ENCODE measurements at regions not wholly inside any gene's neighbourhood (a gene's known extent, or its start where the extent isn't known, plus 50 kb on each side); places are given as distances from the start of the nearest gene placed in this dataset.

DNA sequence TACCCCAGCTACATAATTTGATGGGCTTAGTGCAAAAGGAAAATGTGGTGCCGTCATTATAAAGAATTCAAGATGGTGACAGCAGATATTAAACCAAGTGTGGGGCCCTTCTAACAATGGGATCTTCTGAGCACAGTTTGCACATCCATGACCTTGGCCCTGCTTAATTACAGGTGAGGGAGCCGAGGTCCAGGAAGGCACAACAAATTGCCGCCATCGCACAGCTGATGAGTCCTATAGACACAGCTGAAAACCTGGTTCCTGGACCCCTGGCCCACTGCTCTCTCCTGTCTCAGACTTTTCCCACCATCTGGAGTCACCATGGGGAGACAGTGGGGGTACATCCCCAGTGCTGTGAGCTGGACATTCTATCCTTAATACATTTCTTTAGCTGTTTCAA is 95.8 kb upstream of the MAP4K3 start:
- TF ChIP-seq, protein P1, sequence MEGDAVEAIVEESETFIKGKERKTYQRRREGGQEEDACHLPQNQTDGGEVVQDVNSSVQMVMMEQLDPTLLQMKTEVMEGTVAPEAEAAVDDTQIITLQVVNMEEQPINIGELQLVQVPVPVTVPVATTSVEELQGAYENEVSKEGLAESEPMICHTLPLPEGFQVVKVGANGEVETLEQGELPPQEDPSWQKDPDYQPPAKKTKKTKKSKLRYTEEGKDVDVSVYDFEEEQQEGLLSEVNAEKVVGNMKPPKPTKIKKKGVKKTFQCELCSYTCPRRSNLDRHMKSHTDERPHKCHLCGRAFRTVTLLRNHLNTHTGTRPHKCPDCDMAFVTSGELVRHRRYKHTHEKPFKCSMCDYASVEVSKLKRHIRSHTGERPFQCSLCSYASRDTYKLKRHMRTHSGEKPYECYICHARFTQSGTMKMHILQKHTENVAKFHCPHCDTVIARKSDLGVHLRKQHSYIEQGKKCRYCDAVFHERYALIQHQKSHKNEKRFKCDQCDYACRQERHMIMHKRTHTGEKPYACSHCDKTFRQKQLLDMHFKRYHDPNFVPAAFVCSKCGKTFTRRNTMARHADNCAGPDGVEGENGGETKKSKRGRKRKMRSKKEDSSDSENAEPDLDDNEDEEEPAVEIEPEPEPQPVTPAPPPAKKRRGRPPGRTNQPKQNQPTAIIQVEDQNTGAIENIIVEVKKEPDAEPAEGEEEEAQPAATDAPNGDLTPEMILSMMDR (conservative IDR thresholded peaks at IDR 0.05; ENCODE audit: low read length): no peak
- TF ChIP-seq EZH2phosphoT487 (IDR thresholded peaks at IDR 0.05; ENCODE audit: borderline replicate concordance): no peak
- Histone ChIP-seq H3F3A (ENCODE audit: low read depth) (no peaks in the 10 kb centered on the region), H3K79me2 (ENCODE audit: insufficient read depth, low read length) (no peaks in the 10 kb centered on the region), H3K27me3 (ENCODE audit: insufficient read depth, low read length, poor library complexity, severe bottlenecking) (no peaks in the 10 kb centered on the region), H3K4me1 (ENCODE audit: insufficient read depth, low read length, poor library complexity, severe bottlenecking) (peaks cover 6% of the 10 kb centered on the region), H3K36me3 (ENCODE audit: insufficient read depth, low read length) (no peaks in the 10 kb centered on the region), H2AFZ (ENCODE audit: low read length) (no peak overlapping the region), H3K9ac (ENCODE audit: low read depth, low read length, poor library complexity, severe bottlenecking) (no peak overlapping the region), H3K9me3 (ENCODE audit: insufficient read depth, low read depth, low read length) (no peaks in the 10 kb centered on the region), H3K4me3 (ENCODE audit: low read length, poor library complexity, severe bottlenecking) (no peak overlapping the region), H3K4me2 (ENCODE audit: low read depth, low read length, poor library complexity, severe bottlenecking) (no peak overlapping the region), H3K9me2 (replicated peaks; ENCODE audit: low read depth, low read length) (no peaks in the 10 kb centered on the region), H4K20me1 (ENCODE audit: insufficient read depth, low read length, poor library complexity, severe bottlenecking) (no peaks in the 10 kb centered on the region)

DNA sequence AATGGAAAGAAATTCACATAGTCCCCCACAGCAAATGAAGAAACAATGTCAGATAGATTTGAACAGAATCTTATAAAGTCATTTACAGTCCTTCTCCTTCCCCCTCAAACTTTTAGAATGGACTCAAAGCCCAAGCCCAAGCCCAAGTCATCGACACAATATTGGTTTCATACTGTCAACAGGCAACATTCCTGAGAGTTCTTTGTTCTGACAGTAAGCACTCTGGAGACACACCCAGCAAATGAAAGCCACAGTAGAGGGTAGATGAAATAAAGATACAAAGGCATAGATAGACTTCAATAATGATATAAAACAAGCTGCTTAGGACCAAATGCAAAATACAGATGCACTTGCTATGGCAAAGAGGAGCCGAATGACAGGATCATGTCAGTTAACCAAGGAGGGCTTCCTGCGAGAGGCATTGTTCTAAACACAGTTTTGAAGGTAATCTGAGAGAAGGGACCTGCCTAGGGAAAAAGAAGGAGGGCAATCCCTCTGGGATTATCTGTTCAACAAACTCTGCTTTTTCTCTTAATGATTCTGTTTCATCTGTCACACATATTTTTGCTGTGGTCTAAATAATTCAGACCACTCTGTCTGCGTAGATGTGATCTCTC is 97.1 kb upstream of the MAP4K3 start:
- Histone ChIP-seq H3K27me3 (ENCODE audit: insufficient read depth, low read length, poor library complexity, severe bottlenecking) (no peaks in the 10 kb centered on the region), H3K9me2 (replicated peaks; ENCODE audit: low read depth, low read length) (no peaks in the 10 kb centered on the region), H3K4me1 (ENCODE audit: insufficient read depth, low read length, poor library complexity, severe bottlenecking) (peaks cover 6% of the 10 kb centered on the region), H3K79me2 (ENCODE audit: insufficient read depth, low read length) (no peaks in the 10 kb centered on the region), H3K9me3 (ENCODE audit: insufficient read depth, low read depth, low read length) (no peaks in the 10 kb centered on the region), H3F3A (ENCODE audit: low read depth) (no peaks in the 10 kb centered on the region), H3K4me2 (ENCODE audit: low read depth, low read length, poor library complexity, severe bottlenecking) (no peak overlapping the region), H2AFZ (ENCODE audit: low read length) (no peak overlapping the region), H3K9ac (ENCODE audit: low read depth, low read length, poor library complexity, severe bottlenecking) (no peak overlapping the region), H3K36me3 (ENCODE audit: insufficient read depth, low read length) (no peaks in the 10 kb centered on the region), H4K20me1 (ENCODE audit: insufficient read depth, low read length, poor library complexity, severe bottlenecking) (no peaks in the 10 kb centered on the region), H3K4me3 (ENCODE audit: low read length, poor library complexity, severe bottlenecking) (no peak overlapping the region)
- TF ChIP-seq EZH2phosphoT487 (IDR thresholded peaks at IDR 0.05; ENCODE audit: borderline replicate concordance): no peak
- TF ChIP-seq, protein P1 (conservative IDR thresholded peaks at IDR 0.05; ENCODE audit: low read length): no peak

DNA sequence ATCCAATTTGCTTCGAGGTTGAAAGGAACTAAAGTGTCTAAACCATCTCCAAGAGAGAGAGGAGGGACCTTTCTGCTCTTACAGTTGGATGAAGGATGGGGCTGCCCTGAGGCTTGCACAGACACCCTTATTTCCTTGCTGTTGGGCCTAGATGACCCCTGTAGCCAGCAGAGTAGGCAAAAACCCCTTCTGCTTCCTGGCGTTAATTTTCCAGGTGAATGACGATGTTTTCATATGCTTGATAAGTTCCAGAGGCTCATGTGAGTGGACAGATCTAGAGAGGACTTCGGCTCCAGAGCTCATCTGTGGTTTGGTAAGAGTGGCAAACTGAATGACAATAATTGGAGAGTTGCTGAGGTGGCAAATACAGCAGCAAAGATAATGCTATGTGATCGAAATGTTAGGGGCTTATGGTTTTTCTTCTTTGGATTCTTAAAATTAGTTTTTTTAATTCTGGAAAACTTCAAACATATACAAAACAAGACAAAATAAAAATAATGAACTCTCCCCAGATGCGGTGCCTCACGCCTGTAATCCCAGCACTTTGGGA is 98.6 kb upstream of the MAP4K3 start:
- Histone ChIP-seq H4K20me1 (ENCODE audit: insufficient read depth, low read length, poor library complexity, severe bottlenecking) (no peaks in the 10 kb centered on the region), H3K9ac (ENCODE audit: low read depth, low read length, poor library complexity, severe bottlenecking) (no peak overlapping the region), H3K4me2 (ENCODE audit: low read depth, low read length, poor library complexity, severe bottlenecking) (no peak overlapping the region), H3K79me2 (ENCODE audit: insufficient read depth, low read length) (no peaks in the 10 kb centered on the region), H3K4me3 (ENCODE audit: low read length, poor library complexity, severe bottlenecking) (no peak overlapping the region), H2AFZ (ENCODE audit: low read length) (no peak overlapping the region), H3K9me2 (replicated peaks; ENCODE audit: low read depth, low read length) (no peaks in the 10 kb centered on the region), H3K36me3 (ENCODE audit: insufficient read depth, low read length) (no peaks in the 10 kb centered on the region), H3F3A (ENCODE audit: low read depth) (no peaks in the 10 kb centered on the region), H3K9me3 (ENCODE audit: insufficient read depth, low read depth, low read length) (no peaks in the 10 kb centered on the region), H3K27me3 (ENCODE audit: insufficient read depth, low read length, poor library complexity, severe bottlenecking) (no peaks in the 10 kb centered on the region), H3K4me1 (ENCODE audit: insufficient read depth, low read length, poor library complexity, severe bottlenecking) (no peaks in the 10 kb centered on the region)
- TF ChIP-seq, protein P1 (conservative IDR thresholded peaks at IDR 0.05; ENCODE audit: low read length): no peak
- no peak for TF ChIP-seq EZH2phosphoT487 (IDR thresholded peaks at IDR 0.05; ENCODE audit: borderline replicate concordance)

All from Loucy (cell line).